SK-N-SH treated with all-trans-retinoic acid at 6 μM for 48 hours (cell line): ENCODE measurements at regions not wholly inside any gene's neighbourhood (a gene's known extent, or its start where the extent isn't known, plus 50 kb on each side); places are given as distances from the start of the nearest gene placed in this dataset.

Experiments
- ATAC-seq: fragments of 200-7000 bp; cut with Tn5 transposase; 3 replicates; pipeline ENCODE4 v1.9.1; 2020; ENCODE audit warnings: mild to moderate bottlenecking, moderate library complexity
- ARNTL ChIP-seq: fragments of 450-650 bp; formaldehyde crosslinking; IDR thresholded peaks from 2 replicates; pipeline ENCODE4 v1.5.0; 2020; ENCODE audit warnings: low read depth, mild to moderate bottlenecking, moderate library complexity, borderline replicate concordance
- BACH2 ChIP-seq: fragments of 250-450 bp; sonication (Bioruptor Pico); IDR thresholded peaks from 2 replicates; pipeline ENCODE4 v1.9.0; 2021; ENCODE audit warnings: mild to moderate bottlenecking, borderline replicate concordance
- CREB5 ChIP-seq: fragments of 250-450 bp; sonication (Bioruptor Pico); IDR thresholded peaks from 2 replicates; pipeline ENCODE4 v1.5.1; 2020; ENCODE audit warnings: low read depth, mild to moderate bottlenecking, moderate library complexity
- CSDC2 ChIP-seq: fragments of 250-450 bp; sonication (Bioruptor Pico); IDR thresholded peaks from 2 replicates; pipeline ENCODE4 v1.5.0; 2020; ENCODE audit warnings: mild to moderate bottlenecking, moderate library complexity
- CSRNP3 ChIP-seq: fragments of 250-450 bp; sonication (Bioruptor Pico); IDR thresholded peaks from 2 replicates; pipeline ENCODE4 v1.5.1; 2021; ENCODE audit warnings: mild to moderate bottlenecking, moderate library complexity
- ESRRG ChIP-seq: fragments of 250-450 bp; sonication (Bioruptor Pico); IDR thresholded peaks from 2 replicates; pipeline ENCODE4 v1.6.1; 2021; ENCODE audit warnings: mild to moderate bottlenecking
- GLIS3 ChIP-seq: fragments of 250-450 bp; sonication (Bioruptor Pico); IDR thresholded peaks from 2 replicates; pipeline ENCODE4 v1.5.0; 2020; ENCODE audit warnings: mild to moderate bottlenecking, moderate library complexity
- ISL1 ChIP-seq: fragments of 250-450 bp; sonication (Bioruptor Pico); IDR thresholded peaks from 2 replicates; pipeline ENCODE4 v2.1.2; 2022; ENCODE audit warnings: mild to moderate bottlenecking, moderate library complexity
- OSR1 ChIP-seq: fragments of 250-450 bp; sonication (Bioruptor Pico); IDR thresholded peaks from 2 replicates; pipeline ENCODE4 v1.8.0; 2022; ENCODE audit warnings: moderate library complexity, mild to moderate bottlenecking, inconsistent platforms
- PATZ1 ChIP-seq: fragments of 250-450 bp; sonication (Bioruptor Pico); IDR thresholded peaks from 2 replicates; pipeline ENCODE4 v1.8.0; 2020; ENCODE audit warnings: mild to moderate bottlenecking, moderate library complexity, borderline replicate concordance
- POU6F1 ChIP-seq: fragments of 250-450 bp; sonication (Bioruptor Pico); IDR thresholded peaks from 2 replicates; pipeline ENCODE4 v1.8.0; 2021; ENCODE audit warnings: low read depth, mild to moderate bottlenecking, moderate library complexity, borderline replicate concordance
- PPARA ChIP-seq: fragments of 250-450 bp; sonication (Bioruptor Pico); IDR thresholded peaks from 2 replicates; pipeline ENCODE4 v1.5.0; 2020; ENCODE audit warnings: mild to moderate bottlenecking, borderline replicate concordance
- RARB ChIP-seq: fragments of 250-450 bp; sonication (Bioruptor Pico); IDR thresholded peaks from 2 replicates; pipeline ENCODE4 v1.8.0; 2021; ENCODE audit warnings: mild to moderate bottlenecking, moderate library complexity
- SNAI2 ChIP-seq: fragments of 250-450 bp; sonication (Bioruptor Pico); IDR thresholded peaks from 2 replicates; pipeline ENCODE4 v1.5.0; 2020; ENCODE audit warnings: mild to moderate bottlenecking, moderate library complexity
- TCF4 ChIP-seq: fragments of 250-450 bp; sonication (Bioruptor Pico); IDR thresholded peaks from 2 replicates; pipeline ENCODE4 v1.8.0; 2021; ENCODE audit warnings: mild to moderate bottlenecking, moderate library complexity, borderline replicate concordance
- TOX ChIP-seq: fragments of 250-450 bp; sonication (Bioruptor Pico); IDR thresholded peaks from 2 replicates; pipeline ENCODE4 v1.8.0; 2021; ENCODE audit warnings: mild to moderate bottlenecking, moderate library complexity, borderline replicate concordance
- TSHZ2 ChIP-seq: fragments of 250-450 bp; sonication (Bioruptor Pico); IDR thresholded peaks from 2 replicates; pipeline ENCODE4 v1.5.0; 2020; ENCODE audit warnings: mild to moderate bottlenecking, moderate library complexity
- ZC3H10 ChIP-seq: fragments of 250-450 bp; sonication (Bioruptor Pico); IDR thresholded peaks from 2 replicates; pipeline ENCODE4 v1.5.1; 2021; ENCODE audit warnings: mild to moderate bottlenecking, moderate library complexity
- ZFP3 ChIP-seq: fragments of 250-450 bp; sonication (Bioruptor Pico); IDR thresholded peaks from 2 replicates; pipeline ENCODE4 v1.5.0; 2020; ENCODE audit warnings: mild to moderate bottlenecking, moderate library complexity
- ZFP30 ChIP-seq: fragments of 450-650 bp; formaldehyde crosslinking; IDR thresholded peaks from 2 replicates; pipeline ENCODE4 v1.5.0; 2022; ENCODE audit warnings: mild to moderate bottlenecking, moderate library complexity
- ZNF8 ChIP-seq: fragments of 450-650 bp; formaldehyde crosslinking; IDR thresholded peaks from 2 replicates; pipeline ENCODE4 v1.5.0; 2020; ENCODE audit warnings: mild to moderate bottlenecking, moderate library complexity

GRCh38 chr11:13837286-13837685, 125.2 kb upstream of the SPON1 start:
- ATAC-seq, result no peak
- TF ChIP-seq CREB5 (CRISPR knock-in tag), result no peak
- TF ChIP-seq, all 23 proteins: peak for 0

- no peak for ATAC-seq
- no peak for TF ChIP-seq SNAI2 (CRISPR knock-in tag)
- TF ChIP-seq CSDC2 (CRISPR knock-in tag), result no peak
- TF ChIP-seq OSR1 (CRISPR knock-in tag), result no peak
- TF ChIP-seq GLIS3, result no peak
- no peak for TF ChIP-seq TCF4 (CRISPR knock-in tag)
- TF ChIP-seq ARNTL (CRISPR knock-in tag), result no peak
- TF ChIP-seq ZFP3 (CRISPR knock-in tag), result no peak
- no peak for TF ChIP-seq CREB5 (CRISPR knock-in tag)
- TF ChIP-seq ISL1 (CRISPR knock-in tag), result no peak
- no peak for TF ChIP-seq POU6F1 (CRISPR knock-in tag)
- no peak for TF ChIP-seq PATZ1 (CRISPR knock-in tag)
- TF ChIP-seq TSHZ2 (CRISPR knock-in tag), result no peak
- TF ChIP-seq CSRNP3 (CRISPR knock-in tag), result no peak
- no peak for TF ChIP-seq ESRRG
- TF ChIP-seq TOX (CRISPR knock-in tag), result no peak
- no peak for TF ChIP-seq ZC3H10 (CRISPR knock-in tag)
- TF ChIP-seq BACH2, result no peak
- TF ChIP-seq, all 23 proteins: peak for 0
Observed at GRCh38 chr11:13841393-13841792, 121.1 kb upstream of the SPON1 start.

GRCh38 chr11:13848031-13848430, 114.5 kb upstream of the SPON1 start:
- no peak for ATAC-seq

More at GRCh38 chr11:13848031-13848430, 114.5 kb upstream of the SPON1 start:
- no peak for TF ChIP-seq GLIS3
- TF ChIP-seq ZNF8 (CRISPR knock-in tag), result no peak
- TF ChIP-seq ZFP30, result no peak
- no peak for TF ChIP-seq ZC3H10 (CRISPR knock-in tag)
- no peak for TF ChIP-seq CREB5 (CRISPR knock-in tag)
- no peak for TF ChIP-seq SNAI2 (CRISPR knock-in tag)
- TF ChIP-seq POU6F1 (CRISPR knock-in tag), result no peak
- TF ChIP-seq CSDC2 (CRISPR knock-in tag), result no peak
- TF ChIP-seq TCF4 (CRISPR knock-in tag), result no peak
- no peak for TF ChIP-seq PPARA (CRISPR knock-in tag)
- TF ChIP-seq TOX (CRISPR knock-in tag), result no peak
- no peak for TF ChIP-seq ESRRG
- TF ChIP-seq RARB (CRISPR knock-in tag), result no peak
